Upper lobe of left lung (tissue), 6 donors: ENCODE measurements at regions not wholly inside any gene's neighbourhood (a gene's known extent, or its start where the extent isn't known, plus 50 kb on each side); places are given as distances from the start of the nearest gene placed in this dataset.

Experiments used
- ATAC-seq, 2 donors: fragments of 200-7000 bp; cut with Tn5 transposase; one replicate each; pipeline ENCODE4 v1.9.1; 2022; ENCODE audit warnings: mild to moderate bottlenecking in 2 of 2, moderate library complexity in 2 of 2; ENCODE audit not compliant: low FRiP score in 2 of 2
- DNase-seq, 2 donors: peaks; one replicate each; pipeline ENCODE4 v3.0.0-alpha.2; 2019 to 2020
- H3K27ac ChIP-seq, 4 donors: fragments of 200-600 bp; sonication (generic); one replicate each; pipeline ENCODE4 v1.5.1; 2016 to 2019
- H3K27me3 ChIP-seq, 4 donors: fragments of 200-600 bp; sonication (generic); one replicate each; pipeline ENCODE4 v1.5.1; 2017 to 2019
- H3K36me3 ChIP-seq, 4 donors: fragments of 200-600 bp; sonication (generic); one replicate each; pipeline ENCODE4 v1.5.1; 2016 to 2019
- H3K4me1 ChIP-seq, 4 donors: fragments of 200-600 bp; sonication (generic); one replicate each; pipeline ENCODE4 v1.5.1; 2018 to 2019
- H3K4me3 ChIP-seq, 4 donors: fragments of 200-600 bp; sonication (generic); one replicate each; pipeline ENCODE4 v1.5.1; 2017 to 2019; ENCODE audit warnings: mild to moderate bottlenecking in 2 of 4, moderate library complexity in 1 of 4
- H3K9me3 ChIP-seq, 4 donors: fragments of 200-600 bp; sonication (generic); one replicate each; pipeline ENCODE4 v1.5.1; 2018 to 2019
- CTCF ChIP-seq, 6 experiments: fragments of 450-650 bp in 4 of 6; fragments of 200-600 bp in 2 of 6; sonication (generic) in 2 of 6; IDR thresholded peaks; one replicate each; pipeline ENCODE4 v1.5.1; 2016 to 2019; ENCODE audit warnings: antibody characterized with exemption in 6 of 6
- EP300 ChIP-seq, 4 donors: sonication (generic); formaldehyde crosslinking; IDR thresholded peaks; one replicate each; pipeline ENCODE4 v1.5.1; 2017; ENCODE audit warnings: antibody characterized with exemption in 4 of 4, control low read depth in 2 of 4
- POLR2A ChIP-seq, 4 donors: fragments of 450-650 bp; IDR thresholded peaks; one replicate each; pipeline ENCODE4 v1.5.1; 2016 to 2017; ENCODE audit warnings: antibody characterized with exemption in 4 of 4, mild to moderate bottlenecking in 2 of 4
- POLR2AphosphoS5 ChIP-seq, 2 donors: sonication (generic); formaldehyde crosslinking; IDR thresholded peaks; one replicate each; pipeline ENCODE4 v1.5.1; 2017; ENCODE audit warnings: antibody characterized with exemption in 2 of 2
- WGBS, 2 donors: methylation state at CpG; one replicate each; pipeline ENCODE4 v1.1.5; 2017 to 2018; 5-methylcytosine and 5-hydroxymethylcytosine counted together
- donor health status: DM: no; HTN: no; CAD: no; lungs with moderate emphysema.
- donor health status: DM: no; HTN: yes; CAD: no; lungs with severe emphysema.

- Histone ChIP-seq H3K9me3 (no peaks in the 10 kb centered on the region), H3K4me1 (no peaks in the 10 kb centered on the region), H3K36me3 (no peaks in the 10 kb centered on the region), H3K27ac (no peak overlapping the region), H3K27me3 (no peaks in the 10 kb centered on the region), H3K4me3 (no peak overlapping the region)
- WGBS, 2 donors = 55 to 66% methylated on average over 12 of the region's 12 CpGs
- TF ChIP-seq POLR2AphosphoS5 (IDR thresholded peaks at IDR 0.05) (no peak), CTCF (IDR thresholded peaks at IDR 0.05) (no peak), POLR2A (IDR thresholded peaks at IDR 0.05) (no peak), EP300 (IDR thresholded peaks at IDR 0.05) (no peak)
- ATAC-seq = no peak
- DNase-seq = no peak
These were observed 244.6 kb upstream of the MAF start for GRCh38 chr16:79845033-79845733.

- DNase-seq (no peak), ATAC-seq (no peak)
- no peak for TF ChIP-seq CTCF (IDR thresholded peaks at IDR 0.05)
- Histone ChIP-seq H3K36me3 (no peaks in the 10 kb centered on the region), H3K4me1 (no peaks in the 10 kb centered on the region), H3K4me3 (no peak overlapping the region), H3K9me3 (no peaks in the 10 kb centered on the region), H3K27ac (no peak overlapping the region), H3K27me3 (no peaks in the 10 kb centered on the region)
- WGBS, 2 donors = 89 to 92% methylated on average over 3 of the region's 3 CpGs
These were observed 244.1 kb upstream of the MAF start for GRCh38 chr16:79844603-79845002.

GRCh38 chr16:79843631-79844043 lies 243.1 kb upstream of the MAF start:
- H3K36me3 ChIP-seq = no peaks in the 10 kb centered on the region
- H3K9me3 ChIP-seq = no peaks in the 10 kb centered on the region
- H3K27me3 ChIP-seq = no peaks in the 10 kb centered on the region
- ATAC-seq (no peak), DNase-seq (no peak)
- no peak overlapping the region for H3K4me3 ChIP-seq
- 50 to 85% methylated on average over 1 of the region's 1 CpG for WGBS, 2 donors
- TF ChIP-seq POLR2A (IDR thresholded peaks at IDR 0.05) = no peak
- TF ChIP-seq CTCF (IDR thresholded peaks at IDR 0.05) = no peak
- TF ChIP-seq EP300 (IDR thresholded peaks at IDR 0.05) = no peak
- no peak for TF ChIP-seq POLR2AphosphoS5 (IDR thresholded peaks at IDR 0.05)
- H3K27ac ChIP-seq = no peak overlapping the region
- no peaks in the 10 kb centered on the region for H3K4me1 ChIP-seq

GRCh38 chr16:79843145-79843544 lies 242.6 kb upstream of the MAF start:
- TF ChIP-seq CTCF (IDR thresholded peaks at IDR 0.05) (no peak), POLR2AphosphoS5 (IDR thresholded peaks at IDR 0.05) (no peak), POLR2A (IDR thresholded peaks at IDR 0.05) (no peak), EP300 (IDR thresholded peaks at IDR 0.05) (no peak)
- no peak overlapping the region for H3K4me3 ChIP-seq
- WGBS, 2 donors = 91 to 92% methylated on average over 5 of the region's 5 CpGs
- H3K27ac ChIP-seq = no peak overlapping the region
- H3K9me3 ChIP-seq = no peaks in the 10 kb centered on the region
- H3K27me3 ChIP-seq = no peaks in the 10 kb centered on the region
- no peak for ATAC-seq
- no peak for DNase-seq
- H3K4me1 ChIP-seq = no peaks in the 10 kb centered on the region
- no peaks in the 10 kb centered on the region for H3K36me3 ChIP-seq

- no peak overlapping the region for H3K27ac ChIP-seq
- no peak overlapping the region for H3K4me3 ChIP-seq
- no peaks in the 10 kb centered on the region for H3K27me3 ChIP-seq
- no peaks in the 10 kb centered on the region for H3K4me1 ChIP-seq
- ATAC-seq (no peak), DNase-seq (no peak)
- H3K36me3 ChIP-seq = no peaks in the 10 kb centered on the region
- WGBS, 2 donors = 84% methylated on average over 7 of the region's 7 CpGs
- no peak for TF ChIP-seq POLR2AphosphoS5 (IDR thresholded peaks at IDR 0.05)
- no peak for TF ChIP-seq POLR2A (IDR thresholded peaks at IDR 0.05)
- TF ChIP-seq CTCF (IDR thresholded peaks at IDR 0.05) = no peak
- TF ChIP-seq EP300 (IDR thresholded peaks at IDR 0.05) = no peak
- no peaks in the 10 kb centered on the region for H3K9me3 ChIP-seq
These were observed 241.7 kb upstream of the MAF start for GRCh38 chr16:79842197-79842596.
